ENCODE measurements at regions not wholly inside any gene's neighbourhood (a gene's known extent, or its start where the extent isn't known, plus 50 kb on each side); places are given as distances from the start of the nearest gene placed in this dataset.

- ATAC-seq = no peak
- H3K36me3 ChIP-seq (ENCODE audit: control insufficient read depth in 2 of 2, insufficient read depth in 2 of 2, low read length in 1 of 2) = no peaks in the 10 kb centered on the region
- ChIA-PET POLR2A (no interaction called here), RAD21 (ENCODE audit: unreplicated experiment) (no interaction called here), SMC1A (ENCODE audit: uncharacterized antibody, unreplicated experiment) (no interaction called here), CTCF (interaction anchor here (1.4 kb wide), 1 partner anchor 15 kb away, joined by 7 read pairs; no protein-coding TSS in a partner anchor)
- H4K20me1 ChIP-seq (ENCODE audit: control insufficient read depth, insufficient read depth) = no peaks in the 10 kb centered on the region
- 0% methylated on average over 2 of the region's 2 CpGs for WGBS (ENCODE audit: insufficient coverage, insufficient replicate concordance, low lambda C conversion rate, missing lambda C conversion rate)
- H3K4me3 ChIP-seq = no peak overlapping the region
- H3K79me2 ChIP-seq (ENCODE audit: control insufficient read depth, insufficient read depth, low read length) = no peaks in the 10 kb centered on the region
- no peaks in the 10 kb centered on the region for H3K4me1 ChIP-seq (ENCODE audit: control insufficient read depth, insufficient read depth, low read length)
- H3K9me3 ChIP-seq (replicated peaks; ENCODE audit: control insufficient read depth, insufficient read depth, low read length) = no peaks in the 10 kb centered on the region
- H3K27ac ChIP-seq (ENCODE audit: control insufficient read depth, insufficient read depth) = no peak overlapping the region
- no peak overlapping the region for H3K9ac ChIP-seq (ENCODE audit: control insufficient read depth, insufficient read depth, low read length)
- H3K4me2 ChIP-seq (ENCODE audit: control insufficient read depth, insufficient read depth) = no peak overlapping the region
- in situ Hi-C loops (cut with MboI) (no loop called here), intact Hi-C loops (cut with micrococcal nuclease; ENCODE audit: unreplicated experiment) (no loop called here)
- no peak overlapping the region for H2AFZ ChIP-seq (ENCODE audit: control insufficient read depth, low read depth, low read length)
- TF ChIP-seq, protein P1, sequence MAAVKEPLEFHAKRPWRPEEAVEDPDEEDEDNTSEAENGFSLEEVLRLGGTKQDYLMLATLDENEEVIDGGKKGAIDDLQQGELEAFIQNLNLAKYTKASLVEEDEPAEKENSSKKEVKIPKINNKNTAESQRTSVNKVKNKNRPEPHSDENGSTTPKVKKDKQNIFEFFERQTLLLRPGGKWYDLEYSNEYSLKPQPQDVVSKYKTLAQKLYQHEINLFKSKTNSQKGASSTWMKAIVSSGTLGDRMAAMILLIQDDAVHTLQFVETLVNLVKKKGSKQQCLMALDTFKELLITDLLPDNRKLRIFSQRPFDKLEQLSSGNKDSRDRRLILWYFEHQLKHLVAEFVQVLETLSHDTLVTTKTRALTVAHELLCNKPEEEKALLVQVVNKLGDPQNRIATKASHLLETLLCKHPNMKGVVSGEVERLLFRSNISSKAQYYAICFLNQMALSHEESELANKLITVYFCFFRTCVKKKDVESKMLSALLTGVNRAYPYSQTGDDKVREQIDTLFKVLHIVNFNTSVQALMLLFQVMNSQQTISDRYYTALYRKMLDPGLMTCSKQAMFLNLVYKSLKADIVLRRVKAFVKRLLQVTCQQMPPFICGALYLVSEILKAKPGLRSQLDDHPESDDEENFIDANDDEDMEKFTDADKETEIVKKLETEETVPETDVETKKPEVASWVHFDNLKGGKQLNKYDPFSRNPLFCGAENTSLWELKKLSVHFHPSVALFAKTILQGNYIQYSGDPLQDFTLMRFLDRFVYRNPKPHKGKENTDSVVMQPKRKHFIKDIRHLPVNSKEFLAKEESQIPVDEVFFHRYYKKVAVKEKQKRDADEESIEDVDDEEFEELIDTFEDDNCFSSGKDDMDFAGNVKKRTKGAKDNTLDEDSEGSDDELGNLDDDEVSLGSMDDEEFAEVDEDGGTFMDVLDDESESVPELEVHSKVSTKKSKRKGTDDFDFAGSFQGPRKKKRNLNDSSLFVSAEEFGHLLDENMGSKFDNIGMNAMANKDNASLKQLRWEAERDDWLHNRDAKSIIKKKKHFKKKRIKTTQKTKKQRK (IDR thresholded peaks at IDR 0.05; ENCODE audit: low read depth, low read length) = no peak
- TF ChIP-seq, protein P2, sequence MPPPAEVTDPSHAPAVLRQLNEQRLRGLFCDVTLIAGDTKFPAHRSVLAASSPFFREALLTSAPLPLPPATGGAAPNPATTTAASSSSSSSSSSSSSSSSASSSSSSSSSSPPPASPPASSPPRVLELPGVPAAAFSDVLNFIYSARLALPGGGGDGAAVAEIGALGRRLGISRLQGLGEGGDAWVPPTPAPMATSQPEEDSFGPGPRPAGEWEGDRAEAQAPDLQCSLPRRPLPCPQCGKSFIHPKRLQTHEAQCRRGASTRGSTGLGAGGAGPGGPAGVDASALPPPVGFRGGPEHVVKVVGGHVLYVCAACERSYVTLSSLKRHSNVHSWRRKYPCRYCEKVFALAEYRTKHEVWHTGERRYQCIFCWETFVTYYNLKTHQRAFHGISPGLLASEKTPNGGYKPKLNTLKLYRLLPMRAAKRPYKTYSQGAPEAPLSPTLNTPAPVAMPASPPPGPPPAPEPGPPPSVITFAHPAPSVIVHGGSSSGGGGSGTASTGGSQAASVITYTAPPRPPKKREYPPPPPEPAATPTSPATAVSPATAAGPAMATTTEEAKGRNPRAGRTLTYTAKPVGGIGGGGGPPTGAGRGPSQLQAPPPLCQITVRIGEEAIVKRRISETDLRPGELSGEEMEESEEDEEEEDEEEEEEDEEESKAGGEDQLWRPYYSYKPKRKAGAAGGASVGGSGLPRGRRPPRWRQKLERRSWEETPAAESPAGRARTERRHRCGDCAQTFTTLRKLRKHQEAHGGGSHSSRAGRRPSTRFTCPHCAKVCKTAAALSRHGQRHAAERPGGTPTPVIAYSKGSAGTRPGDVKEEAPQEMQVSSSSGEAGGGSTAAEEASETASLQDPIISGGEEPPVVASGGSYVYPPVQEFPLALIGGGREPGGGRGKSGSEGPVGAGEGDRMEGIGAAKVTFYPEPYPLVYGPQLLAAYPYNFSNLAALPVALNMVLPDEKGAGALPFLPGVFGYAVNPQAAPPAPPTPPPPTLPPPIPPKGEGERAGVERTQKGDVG (CRISPR knock-in tag; IDR thresholded peaks at IDR 0.05) = no peak
- TF ChIP-seq SKIL (IDR thresholded peaks at IDR 0.05; ENCODE audit: low read depth, poor library complexity, severe bottlenecking) (no peak), PML (IDR thresholded peaks at IDR 0.05; ENCODE audit: low read length) (no peak), MTA2 (IDR thresholded peaks at IDR 0.05; ENCODE audit: low read depth) (no peak), CHD2 (IDR thresholded peaks at IDR 0.05; ENCODE audit: borderline replicate concordance, low read depth, low read length) (no peak), BACH1 (IDR thresholded peaks at IDR 0.05; ENCODE audit: borderline replicate concordance) (no peak)
- DNase-seq (ENCODE audit: low read depth, low spot score) = no peak
- no TSS peak for BruUV-seq (replicated peaks)
- H3K27me3 ChIP-seq (replicated peaks in 1 of 2; ENCODE audit: control insufficient read depth in 2 of 2, insufficient read depth in 2 of 2, low read length in 1 of 2) = no peaks in the 10 kb centered on the region
- no peak for FAIRE-seq
Observed at GRCh38 chr4:45438047-45438446, 685.8 kb downstream of the GABRG1 start.

Measured in GM12878 (cell line).